GM18499 (cell line): ENCODE measurements at regions not wholly inside any gene's neighbourhood (a gene's known extent, or its start where the extent isn't known, plus 50 kb on each side); places are given as distances from the start of the nearest gene placed in this dataset.

Experiments used
- ATAC-seq: cut with Tn5 transposase; IDR thresholded peaks from one replicate; pipeline ENCODE4 v1.9.1; 2021; ENCODE audit warnings: moderate number of reproducible peaks; ENCODE audit not compliant: insufficient read depth, unreplicated experiment

DNA sequence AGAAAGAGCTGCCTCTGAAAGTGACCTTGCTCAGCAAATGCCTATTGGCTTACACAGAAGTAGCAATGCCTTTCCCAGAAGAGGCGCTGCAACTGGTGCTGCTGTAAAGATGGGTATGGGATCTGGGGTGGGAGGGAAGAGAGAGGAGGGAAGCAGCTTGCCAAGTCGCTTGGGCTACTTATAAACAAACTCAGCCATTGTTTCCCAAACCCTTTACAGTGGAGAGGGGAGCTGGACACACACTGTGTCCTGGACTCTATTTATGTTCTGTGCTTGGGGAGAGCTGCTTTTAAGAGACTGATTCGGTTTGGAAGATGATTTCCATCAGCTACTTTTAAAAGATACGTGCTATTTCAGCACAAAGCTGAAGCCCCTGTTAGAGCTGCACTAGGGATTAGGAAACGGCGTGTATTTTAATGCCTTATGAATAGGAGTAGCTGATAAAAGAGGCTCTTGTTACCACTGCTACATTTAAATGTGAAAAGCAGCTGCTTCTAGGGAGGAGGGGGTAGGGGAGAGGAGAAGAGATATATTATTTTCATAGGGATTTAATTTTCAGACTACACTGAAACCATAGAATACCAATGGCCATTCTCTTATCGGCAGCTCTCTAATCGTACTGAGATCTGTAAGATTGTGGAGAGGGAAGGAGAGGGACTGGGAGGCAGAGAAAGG lies 440.6 kb downstream of the MCTP2 start:
- no peak for ATAC-seq

DNA sequence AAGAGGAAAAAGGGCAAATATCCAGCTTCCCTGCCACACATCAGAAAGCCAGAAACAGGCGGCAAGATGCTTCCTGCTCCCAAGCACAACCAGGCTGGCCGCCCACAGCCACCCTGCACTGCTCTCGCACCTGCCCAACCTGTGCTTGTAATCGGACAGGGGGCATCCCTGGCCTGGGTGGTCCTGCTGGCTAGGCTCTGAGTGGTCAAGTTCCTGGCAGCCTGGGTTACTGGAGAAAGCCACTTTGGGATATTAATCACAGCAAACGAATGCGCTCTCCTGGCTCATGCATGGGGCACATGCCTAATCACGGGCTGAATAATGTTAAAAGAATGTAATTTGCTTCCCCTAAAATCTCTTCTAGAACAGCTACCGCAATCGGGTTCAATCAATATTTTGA lies 442.4 kb downstream of the MCTP2 start:
- no peak for ATAC-seq

DNA sequence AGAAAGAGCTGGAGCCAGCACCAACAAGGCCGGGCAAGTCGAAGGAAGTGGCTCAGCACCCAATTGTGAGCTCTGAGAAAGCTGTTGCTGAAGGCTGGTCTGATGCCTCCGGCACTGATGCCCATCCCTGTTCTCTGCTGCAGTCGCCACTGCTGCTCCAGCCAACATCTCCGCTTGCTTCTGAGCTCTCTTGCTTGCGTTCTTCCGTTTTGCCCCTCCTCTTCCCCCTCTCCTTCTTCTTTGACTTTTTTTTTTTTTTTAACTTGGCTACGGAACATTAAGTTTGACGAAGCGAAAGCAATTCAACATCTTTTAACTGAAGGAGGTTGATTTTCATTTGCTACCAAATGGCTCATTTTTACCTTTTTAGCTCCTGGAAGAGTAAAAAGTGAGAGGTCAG lies 442.9 kb downstream of the MCTP2 start:
- ATAC-seq: no peak

DNA sequence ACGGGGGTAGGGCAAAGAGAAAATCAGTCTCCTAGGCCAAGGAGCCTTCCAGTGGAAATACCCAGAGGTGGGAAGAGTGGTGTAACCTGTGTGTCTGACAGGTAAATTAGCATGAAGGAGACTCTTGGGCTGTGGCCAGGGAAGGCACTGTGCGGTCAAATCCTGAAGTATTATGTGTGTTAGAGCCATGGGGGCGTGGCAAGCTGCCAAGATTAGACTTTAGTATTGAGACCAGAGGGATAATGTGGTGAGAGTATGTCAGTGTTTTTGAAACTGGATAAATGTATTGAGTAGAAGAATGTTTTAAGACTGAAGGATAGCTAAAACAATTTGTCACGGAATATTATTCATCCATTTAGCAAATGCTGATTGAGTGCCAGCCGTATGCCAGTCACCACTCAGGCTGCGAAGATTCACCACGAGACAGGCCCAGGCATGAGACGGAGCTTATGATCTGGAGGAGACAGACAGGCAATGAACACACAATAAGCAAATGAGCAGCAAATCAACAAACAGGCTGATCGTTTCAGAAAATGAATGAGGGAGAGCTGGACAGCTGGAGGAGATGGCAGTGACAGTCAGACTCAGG lies 445.9 kb downstream of the MCTP2 start:
- ATAC-seq: no peak

DNA sequence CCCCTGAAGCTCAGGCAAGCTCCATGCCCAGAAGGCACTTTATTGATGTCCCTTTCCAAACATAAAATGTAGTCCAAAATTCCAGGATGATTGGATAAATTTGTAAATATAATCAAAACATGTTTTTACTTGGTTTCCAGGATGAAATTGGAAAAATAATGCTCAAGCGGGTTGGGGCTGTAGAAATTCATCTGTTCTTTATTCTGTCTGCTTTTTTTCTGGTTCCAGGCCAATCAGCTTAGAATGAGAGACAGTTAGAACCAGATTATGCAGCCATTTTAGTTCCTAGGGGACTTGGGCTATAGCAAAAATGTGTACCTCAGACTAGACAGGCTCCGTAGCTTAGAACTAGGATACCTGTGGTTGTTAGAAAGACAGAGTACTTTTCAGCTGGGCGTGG lies 450.8 kb downstream of the MCTP2 start:
- ATAC-seq: no peak

DNA sequence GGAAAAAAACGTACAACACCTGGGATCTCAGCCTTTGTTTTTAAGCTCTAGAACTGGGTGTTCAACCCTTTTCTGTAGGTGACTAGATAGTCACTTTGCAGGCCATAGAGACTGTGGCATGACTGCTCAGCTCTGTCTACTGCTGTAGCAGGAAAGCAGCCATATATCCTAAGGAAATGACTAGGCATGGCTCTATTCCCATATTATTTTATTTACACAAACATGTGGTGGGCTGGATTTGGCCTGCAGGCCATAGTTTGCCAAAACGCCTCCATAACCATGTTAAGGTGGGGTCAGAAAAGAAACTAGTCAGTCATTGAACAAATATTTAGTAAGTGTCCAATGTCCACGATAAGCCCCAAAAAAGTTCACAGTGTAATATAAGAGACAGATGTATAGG lies 452.5 kb downstream of the MCTP2 start:
- no peak for ATAC-seq

DNA sequence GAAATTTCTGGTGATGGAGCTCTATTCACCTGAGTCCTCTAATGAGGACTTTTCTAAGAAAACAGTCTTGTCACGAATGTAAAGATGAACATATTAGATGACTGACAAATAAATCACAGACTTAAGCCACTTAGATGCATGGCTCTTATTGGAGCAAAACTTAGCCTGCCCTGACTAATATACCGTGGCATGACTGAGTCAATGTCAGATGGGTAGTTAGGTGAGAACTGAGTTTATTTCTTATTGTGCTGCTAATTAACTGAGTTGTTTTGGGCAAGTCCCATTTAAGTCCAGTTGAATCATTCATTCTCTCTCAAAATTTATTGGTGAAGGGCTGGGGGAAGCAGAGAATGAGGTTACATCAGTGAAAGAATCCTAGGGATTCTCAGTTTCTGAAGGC lies 459.8 kb downstream of the MCTP2 start:
- no peak for ATAC-seq

DNA sequence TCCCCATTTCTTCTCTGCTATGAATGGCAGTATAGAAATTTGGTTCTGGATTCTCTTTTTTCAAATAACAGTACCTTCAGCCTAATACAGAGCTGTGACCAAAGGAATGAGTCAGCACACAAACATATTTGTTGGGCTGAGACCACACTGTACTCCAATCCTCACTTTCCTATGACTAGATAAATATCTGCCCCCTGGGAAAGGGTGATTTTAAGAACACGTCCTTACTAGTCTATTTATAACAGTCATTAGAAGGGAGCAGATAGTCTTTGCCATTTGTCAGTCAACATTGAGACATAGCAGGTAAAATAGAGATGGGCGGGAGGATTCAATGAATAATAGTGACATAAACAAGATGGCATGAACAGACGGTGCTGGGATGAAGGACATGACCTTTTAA lies 461.3 kb downstream of the MCTP2 start:
- no peak for ATAC-seq

DNA sequence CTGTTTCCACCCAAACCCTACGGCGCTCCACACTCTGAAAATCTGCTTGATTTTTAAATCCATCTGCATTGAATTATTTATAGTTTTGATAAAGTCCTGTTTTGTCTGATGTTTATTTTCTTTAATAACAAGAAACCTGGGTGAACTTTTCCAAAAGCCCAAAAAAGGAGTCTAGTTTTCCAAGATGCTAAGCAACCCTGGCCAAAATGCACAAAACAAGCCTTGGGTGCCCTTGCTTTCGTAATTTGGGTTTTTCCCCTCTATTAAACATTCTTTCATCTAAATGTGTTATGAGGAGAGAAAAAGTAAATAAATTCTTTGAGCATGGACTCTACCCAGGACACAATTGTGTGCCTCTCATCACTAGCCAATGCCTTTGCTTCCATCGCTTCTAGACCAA lies 468.9 kb downstream of the MCTP2 start:
- ATAC-seq: no peak

DNA sequence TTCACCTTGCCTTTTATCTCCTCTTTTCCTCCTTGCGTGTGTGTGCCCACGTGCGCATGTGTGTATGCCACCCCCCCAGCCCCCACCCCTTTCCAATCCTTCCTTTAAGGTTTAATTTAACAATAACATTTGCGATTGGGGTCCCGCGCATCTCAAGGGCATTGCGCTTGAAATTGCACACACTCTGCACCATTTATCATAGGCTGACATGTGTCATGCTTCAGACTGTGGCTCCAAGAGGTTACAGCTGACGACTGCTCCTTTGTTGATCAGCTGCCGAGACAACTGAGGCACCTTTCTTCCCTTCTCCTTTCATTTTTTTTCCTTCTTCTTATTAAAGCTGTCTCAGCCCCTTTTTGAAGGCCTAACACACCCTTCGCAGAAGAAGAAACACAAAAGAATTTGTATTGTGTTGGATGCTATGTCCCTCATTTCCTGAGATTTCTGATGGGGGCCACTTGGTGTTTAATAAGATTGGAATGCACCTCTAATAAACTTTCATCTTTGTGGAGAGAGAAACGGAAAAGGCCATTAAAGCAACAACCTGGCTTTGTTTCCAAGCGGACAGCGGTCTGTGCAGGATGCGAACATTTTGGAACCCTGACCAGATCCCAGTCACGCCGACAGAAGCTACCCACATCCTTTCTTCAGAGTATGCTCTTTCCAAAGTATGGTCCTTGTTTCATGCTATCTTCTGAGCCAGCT lies 470.1 kb downstream of the MCTP2 start:
- no peak for ATAC-seq

DNA sequence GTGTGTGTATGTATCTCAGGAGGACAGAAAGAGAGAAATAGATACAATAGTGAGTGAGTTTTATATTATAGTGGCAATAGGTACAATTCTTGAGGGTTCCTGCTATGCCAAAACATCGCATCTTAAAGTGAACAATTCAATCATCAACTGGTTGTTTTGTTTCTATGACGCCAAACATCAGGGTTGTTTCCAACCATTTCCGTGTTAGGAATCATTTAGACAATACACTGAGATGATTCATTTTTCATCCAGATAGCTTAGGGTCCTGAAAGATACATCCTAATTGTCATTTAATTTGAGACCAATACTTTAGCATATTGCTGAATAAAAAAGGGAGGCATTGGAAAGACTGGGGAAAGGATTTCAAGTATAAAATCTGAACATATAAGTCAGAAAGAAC lies 472.2 kb downstream of the MCTP2 start:
- ATAC-seq: no peak

DNA sequence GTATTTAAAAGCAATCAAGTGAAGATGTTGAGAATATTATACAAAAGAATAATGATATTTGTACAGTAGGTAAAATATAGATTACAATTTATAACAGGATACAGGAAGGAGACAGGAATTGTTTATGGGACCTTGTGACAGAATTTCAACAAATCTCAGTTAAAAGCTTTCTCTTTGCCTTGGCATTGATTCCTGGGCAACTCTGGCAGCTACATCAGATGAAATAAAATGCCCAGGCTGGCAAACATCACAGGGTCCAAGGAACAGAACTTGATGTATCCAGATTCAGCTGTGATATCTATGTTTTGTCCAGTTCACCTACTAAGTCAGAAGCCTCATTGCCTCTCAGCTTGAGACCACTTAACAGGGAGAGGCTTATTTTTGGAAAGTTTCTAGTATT lies 473.1 kb downstream of the MCTP2 start:
- ATAC-seq: no peak

DNA sequence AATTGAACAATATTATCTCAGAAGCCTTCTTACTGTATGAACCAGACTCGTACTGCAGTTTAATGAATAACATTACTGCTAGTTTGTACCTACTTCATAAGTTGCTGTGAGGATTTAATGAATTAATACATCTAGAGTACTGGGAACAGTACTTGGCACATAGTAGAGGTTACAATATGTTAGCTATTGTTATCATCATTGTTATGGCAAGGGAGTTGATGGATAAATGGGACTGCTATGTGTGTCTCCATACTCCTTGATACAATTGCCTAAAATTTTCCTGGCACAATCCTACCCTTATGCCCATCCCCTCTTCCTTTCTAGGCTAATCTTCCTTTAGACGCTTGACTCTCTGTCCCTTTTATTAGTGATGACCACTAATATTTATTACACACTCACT lies 473.6 kb downstream of the MCTP2 start:
- no peak for ATAC-seq

DNA sequence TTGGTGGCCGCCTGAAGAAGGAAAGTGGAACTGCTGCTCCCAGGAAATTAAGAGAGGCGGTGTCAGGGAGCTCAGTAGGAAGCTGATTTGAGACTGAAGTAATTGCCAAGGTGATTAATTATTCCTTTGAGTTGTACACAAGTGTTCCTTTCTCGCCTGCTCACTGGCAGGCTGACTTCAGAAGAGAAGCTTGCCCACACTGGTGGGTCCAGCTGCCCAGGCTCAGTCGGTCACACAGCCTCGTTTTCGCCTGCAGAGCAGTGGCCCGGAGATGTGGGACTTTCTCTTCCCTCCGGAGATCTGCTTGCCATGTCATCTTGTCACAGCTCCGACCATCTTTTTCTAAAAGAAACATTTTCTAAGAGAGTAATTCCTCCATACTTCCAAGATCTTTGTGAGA lies 478.0 kb downstream of the MCTP2 start:
- no peak for ATAC-seq

DNA sequence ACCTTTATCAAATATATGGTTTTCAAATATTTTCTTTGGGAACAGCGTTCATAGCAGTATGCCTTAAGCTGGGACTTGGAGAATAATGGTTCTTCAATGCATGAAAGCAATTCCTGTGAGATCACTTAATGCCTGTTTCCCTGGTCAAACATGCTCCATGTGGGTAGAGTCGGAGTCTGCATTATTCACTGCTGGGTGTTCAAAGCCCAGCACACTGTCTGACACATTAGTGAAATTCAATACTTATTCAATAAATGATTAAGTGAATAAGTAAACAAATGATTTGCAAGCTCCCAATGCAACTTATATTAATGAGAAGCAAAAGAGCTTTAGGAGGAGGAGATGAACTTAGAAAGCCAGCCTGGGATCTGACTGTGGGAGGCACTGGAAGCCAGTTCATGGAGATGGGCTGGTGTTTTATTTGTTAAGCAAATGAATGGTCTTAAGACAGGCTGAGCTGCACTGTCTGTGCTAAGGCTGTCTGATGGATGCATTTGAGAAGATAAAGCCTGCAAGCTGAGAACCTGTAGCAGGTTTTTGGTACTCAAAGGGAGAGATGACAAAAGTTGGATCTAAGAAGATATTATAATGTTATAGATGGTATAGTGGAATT lies 490.8 kb downstream of the MCTP2 start:
- ATAC-seq: no peak

DNA sequence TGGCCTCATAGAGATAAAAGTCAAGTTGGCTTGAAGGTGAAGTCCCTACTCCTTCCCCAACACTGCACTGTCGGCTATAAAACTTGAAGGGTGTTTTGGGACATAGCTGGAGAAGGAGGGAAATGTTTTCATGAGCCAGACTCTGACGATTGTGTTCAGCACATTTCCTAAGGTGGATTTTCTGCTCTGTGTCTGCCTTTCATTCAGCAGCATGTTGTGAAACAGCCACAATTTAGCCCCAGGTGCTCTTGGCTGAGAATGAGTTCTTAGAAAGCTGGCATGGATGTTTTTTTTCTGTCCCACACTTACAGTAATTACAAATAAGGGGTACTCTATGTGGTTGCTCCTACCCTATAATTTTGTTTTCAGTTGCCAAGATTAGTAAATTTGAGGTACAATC lies 492.4 kb downstream of the MCTP2 start:
- ATAC-seq: no peak

DNA sequence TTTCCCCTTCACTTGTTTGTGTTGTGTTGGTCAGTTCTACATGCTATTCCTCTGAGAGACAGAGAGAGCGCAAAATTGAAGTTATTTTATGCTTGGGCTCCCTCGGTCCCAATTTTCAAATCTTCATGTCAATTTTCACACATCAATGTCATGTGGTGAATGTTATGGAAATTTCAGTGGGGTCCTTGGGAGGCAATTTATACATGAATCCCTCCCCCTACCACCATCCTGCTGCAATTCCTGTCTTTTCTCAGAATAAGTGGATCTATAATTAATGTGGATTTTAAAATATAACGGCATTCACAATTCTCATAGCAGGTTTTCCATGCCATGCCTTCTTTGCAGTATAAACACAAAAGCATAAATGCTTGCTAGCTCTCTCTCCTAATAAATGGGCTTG lies 499.9 kb downstream of the MCTP2 start:
- ATAC-seq: no peak

DNA sequence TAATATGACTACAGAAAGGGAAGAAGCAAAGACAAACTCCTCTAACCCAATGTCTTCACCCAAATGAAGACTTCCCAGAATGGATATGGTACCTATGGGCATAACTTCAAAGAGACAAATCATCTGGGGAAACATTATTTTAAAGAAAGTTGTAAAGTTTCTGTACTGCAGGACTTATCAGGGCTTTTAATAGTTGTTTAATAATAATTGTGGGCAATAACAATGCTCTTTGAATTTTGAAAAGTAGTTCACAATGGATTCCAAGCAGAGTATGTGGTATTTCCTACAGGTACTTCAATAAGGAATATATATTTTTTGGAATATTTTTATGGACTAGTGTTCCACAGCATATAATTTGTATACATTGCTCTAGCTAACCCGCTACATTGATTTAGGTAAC lies 503.1 kb downstream of the MCTP2 start:
- ATAC-seq: no peak

DNA sequence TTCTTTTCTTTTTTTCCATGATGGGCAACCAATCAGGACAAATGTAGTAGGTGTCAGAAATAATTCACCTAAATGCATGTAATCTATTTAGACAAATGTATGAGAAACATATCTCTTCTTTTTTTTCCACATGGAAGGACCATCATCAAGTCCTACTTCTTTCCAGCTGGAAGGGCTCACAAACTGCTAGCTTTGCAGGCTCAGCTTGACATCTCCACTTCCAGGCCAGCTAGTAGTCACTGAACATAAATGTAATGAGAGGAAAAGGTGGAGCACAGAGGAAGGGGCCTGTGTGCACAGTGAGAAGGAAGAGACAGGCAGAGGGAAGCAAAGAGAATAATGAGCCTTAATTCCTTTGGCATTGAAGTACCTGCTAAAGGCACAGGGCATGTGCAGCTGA lies 504.9 kb downstream of the MCTP2 start:
- no peak for ATAC-seq

DNA sequence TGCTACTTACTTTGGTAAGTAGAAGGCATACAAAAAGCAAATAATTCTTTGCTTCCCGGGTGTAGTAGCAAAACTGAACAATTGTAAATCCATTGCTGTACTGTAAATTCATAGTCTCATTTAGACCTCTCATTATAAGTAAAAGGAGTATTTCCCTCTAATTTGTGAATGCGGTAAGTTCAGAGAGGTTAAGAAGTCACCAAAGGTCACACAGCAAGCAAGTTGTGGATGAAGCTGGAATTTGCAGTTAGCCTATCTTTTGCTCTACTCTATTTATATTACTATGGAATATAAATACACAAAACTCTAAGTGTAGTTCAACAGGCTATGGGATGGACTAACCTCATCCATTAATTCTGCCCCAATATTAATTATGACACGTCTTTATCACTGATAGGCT lies 508.3 kb downstream of the MCTP2 start:
- ATAC-seq: no peak

DNA sequence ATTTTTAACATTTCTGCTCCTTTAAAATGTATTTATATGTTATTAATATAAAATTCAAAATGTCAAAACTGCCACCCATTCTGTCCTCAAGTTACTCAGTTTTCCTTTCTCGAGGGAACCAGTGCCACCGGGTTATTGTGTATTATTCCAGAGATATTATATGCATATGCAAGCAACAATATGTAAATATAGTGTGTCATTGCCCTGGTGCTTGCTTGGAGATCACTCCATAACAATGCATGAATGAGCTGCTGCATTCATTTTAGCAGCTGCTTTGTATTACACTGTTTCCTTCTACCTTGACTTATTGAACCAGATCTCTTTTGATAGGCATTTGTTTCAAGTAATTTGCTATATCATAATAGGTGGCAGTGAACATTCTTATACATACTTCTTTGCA lies 509.1 kb downstream of the MCTP2 start:
- ATAC-seq: no peak

DNA sequence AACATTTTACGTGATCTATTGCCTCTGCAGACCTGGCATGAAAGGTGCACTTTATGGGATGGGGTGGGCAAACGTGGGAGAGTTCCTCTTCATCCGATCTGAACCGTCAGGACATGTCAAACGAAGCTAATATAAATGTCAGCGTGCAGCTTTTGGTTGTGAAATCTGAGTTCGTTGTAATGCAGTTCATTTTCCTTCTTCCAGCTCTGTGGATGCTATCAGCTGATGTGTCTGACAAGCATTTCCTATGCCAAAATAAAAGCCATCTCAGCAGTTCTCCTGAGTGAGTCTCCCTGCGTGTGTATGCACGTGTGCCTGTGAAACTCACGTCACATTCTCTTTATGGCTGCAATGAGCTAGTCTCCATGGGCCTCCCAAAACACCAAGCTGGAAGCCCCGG lies 512.3 kb downstream of the MCTP2 start:
- no peak for ATAC-seq
